Kasumi-1 (cell line): ENCODE measurements at regions not wholly inside any gene's neighbourhood (a gene's known extent, or its start where the extent isn't known, plus 50 kb on each side); places are given as distances from the start of the nearest gene placed in this dataset.
A peak's percentile ranks its signal among the peaks of the same experiment; 100 is the strongest.

Experiments used
- DNase-seq, 2 experiments: peaks; one replicate each; lab custom pipeline; 2025; lab: John Stamatoyannopoulos, UW

- peak in 1 of 2 experiments; percentile 0 for DNase-seq
Observed at GRCh38 chr16:79497606-79498350, 102.8 kb downstream of the MAF start.

GRCh38 chr16:79493911-79494310 lies 106.6 kb downstream of the MAF start:
- no peak for DNase-seq

- no peak for DNase-seq
Observed at GRCh38 chr16:79492036-79492435, 108.5 kb downstream of the MAF start.

- no peak for DNase-seq
Observed at GRCh38 chr16:79485020-79485419, 115.5 kb downstream of the MAF start.

- no peak for DNase-seq
Observed at GRCh38 chr16:79484237-79484636, 116.3 kb downstream of the MAF start.

DNA sequence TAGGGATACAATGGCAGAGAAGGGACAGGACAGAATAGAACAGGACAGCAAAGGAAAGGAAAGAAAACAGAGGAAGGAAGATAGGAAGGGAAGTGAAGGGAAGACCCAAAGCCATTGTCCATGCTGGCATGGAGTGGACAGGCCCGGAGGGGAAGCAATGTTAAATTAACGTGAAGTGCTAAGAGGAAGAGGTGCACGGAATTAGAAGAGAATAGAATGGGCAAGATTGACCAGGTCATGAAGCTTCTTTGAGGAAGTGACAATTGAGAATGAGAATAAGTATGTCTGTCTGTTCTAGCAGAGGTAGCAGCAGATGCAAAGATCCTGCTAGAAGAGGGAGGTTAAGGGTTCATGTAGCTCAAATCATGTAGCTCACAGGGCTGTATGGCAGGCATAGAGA lies 117.2 kb downstream of the MAF start:
- DNase-seq, result no peak

DNA sequence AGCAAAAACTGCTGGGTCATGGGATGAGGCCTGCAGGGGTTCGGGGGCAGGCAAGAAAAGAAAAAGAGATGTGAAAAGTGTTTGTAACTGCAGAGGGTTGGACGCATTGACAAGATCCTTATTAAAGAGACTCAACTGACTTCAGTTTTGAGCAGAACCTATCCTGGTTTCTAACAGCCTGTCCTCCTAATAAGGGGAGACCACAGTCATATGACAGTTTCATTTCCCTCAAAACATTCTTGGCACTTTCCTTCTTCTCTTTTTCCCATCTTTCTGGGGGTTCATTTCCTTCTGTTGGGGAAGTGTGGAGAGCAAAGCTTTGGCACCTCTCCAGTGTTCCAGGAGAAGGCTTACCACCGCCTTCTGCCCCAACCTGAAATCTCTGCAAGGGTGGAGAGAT lies 118.5 kb downstream of the MAF start:
- DNase-seq, result no peak

DNA sequence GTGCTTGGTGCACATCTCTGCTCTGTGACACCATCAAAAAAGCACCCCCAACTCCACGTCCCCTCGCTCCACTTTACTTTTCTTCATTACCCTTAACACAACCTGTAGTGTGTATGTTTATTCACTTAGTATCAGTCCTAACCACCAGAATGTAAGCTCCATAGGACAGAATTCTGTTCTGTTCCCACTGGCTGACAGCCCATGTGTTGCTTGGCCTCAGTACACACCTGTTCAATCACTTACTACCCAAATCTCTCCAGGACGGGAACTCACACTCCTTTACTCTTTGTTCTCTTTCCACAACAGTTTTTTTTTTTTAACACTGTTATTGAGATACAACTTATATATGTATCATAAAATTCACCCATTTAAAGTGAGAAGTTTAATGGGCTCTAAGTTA lies 119.6 kb downstream of the MAF start:
- no peak for DNase-seq

DNA sequence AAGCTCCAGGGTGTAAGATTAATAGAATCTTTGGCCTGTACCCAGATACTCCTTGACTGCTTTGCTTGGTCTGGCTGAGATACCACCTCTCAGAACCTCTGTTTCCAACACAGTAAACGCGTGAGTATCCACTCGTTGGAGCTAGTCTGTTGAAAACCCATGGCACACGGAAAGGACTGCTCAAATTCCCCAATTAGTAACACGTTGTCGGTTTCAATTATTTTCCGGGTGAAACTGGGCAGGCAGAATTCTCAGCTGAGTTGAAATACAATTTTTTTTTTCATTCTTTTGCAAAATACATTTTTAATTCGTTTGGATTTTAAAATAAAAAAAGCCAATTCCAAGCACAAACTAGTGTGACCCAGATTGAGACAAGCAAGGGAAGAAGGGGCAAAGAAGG lies 120.5 kb downstream of the MAF start:
- DNase-seq, result no peak

GRCh38 chr16:79476580-79476979 lies 124.0 kb downstream of the MAF start:
- DNase-seq, result no peak

DNA sequence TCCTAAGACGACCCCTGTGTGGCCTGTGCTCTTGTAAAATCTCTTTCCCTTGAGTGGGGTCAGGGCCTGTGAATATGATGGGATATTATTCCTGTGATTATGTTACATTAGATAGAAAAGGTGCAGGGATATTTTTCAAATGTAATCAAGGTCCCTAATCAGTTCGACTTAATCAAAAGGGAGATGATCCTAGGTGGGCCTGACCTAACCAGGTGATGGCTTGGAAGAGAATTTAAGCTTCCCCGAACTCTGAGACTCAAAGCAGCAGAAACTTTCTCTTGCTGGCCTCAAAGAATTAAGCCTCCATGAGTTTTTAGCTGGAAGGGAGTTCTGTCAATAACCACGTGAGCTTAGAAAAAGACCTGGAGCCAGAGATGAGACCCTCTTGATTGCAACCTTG lies 124.7 kb downstream of the MAF start:
- DNase-seq, result no peak

DNA sequence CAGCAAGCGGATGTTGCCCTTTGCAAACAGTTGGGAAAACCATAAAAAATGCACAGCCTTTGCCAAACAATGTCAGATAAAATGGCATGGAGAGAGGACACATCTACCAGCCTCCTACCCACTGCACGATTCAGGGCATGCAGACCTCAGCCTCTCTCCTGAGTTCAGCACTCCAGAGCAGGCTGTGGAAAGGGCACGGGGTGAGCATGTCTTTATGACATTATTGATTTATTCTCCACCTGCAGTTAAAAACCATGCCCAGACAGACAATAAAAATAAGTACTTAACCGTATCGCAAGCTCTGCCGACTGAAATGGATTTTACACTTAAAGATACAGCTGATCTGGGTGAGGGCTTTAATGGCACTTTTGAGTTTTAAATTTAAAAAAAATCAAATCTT lies 127.1 kb downstream of the MAF start:
- DNase-seq, result no peak

- DNase-seq, result no peak
Observed at GRCh38 chr16:79472426-79472825, 128.1 kb downstream of the MAF start.

- no peak for DNase-seq
Observed at GRCh38 chr16:79469999-79470398, 130.5 kb downstream of the MAF start.

GRCh38 chr16:79468631-79469030 lies 131.9 kb downstream of the MAF start:
- DNase-seq, result no peak

DNA sequence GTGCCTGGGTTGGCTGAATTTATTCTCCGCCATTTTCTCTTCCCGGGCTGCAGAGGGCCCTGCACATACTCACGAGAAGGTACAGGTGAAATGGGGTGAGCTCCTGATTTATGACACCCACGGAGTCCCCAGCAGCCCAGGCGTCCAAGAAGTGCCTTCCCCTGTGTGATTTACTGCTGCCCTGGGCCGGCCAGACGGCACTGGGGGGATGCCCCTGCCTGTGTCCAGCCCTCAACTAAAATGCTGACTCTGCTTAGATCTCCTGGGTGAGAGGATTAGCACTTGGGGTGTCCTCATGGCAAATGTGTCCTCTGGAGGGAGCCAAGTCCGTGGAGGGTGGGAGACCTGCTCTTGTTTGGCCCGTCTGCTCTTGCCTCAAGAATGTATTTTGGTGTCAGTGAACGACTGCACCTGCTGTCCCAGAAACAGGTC lies 132.4 kb downstream of the MAF start:
- DNase-seq, result no peak

GRCh38 chr16:79466111-79466510 lies 134.4 kb downstream of the MAF start:
- DNase-seq, result no peak

DNA sequence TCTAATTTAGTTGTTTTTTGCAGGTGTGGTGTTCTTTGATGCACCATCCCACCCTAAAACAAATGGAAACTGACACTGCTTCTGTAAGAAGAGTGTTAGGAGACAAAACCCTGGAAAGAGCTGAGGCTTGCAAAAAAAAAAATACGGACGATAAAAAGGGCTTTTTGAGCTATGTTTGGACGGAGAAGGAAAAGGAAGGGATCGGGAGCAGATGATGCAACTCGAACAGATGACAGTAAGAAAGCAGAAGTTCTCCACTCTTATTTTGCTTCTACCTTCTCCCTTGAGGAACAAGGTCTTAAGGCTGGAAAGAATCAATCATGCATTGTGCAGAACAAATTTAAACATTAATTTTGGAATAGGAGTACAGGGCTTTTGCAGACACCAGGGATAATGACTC lies 136.7 kb downstream of the MAF start:
- peak; percentile 65 to 70 for DNase-seq

DNA sequence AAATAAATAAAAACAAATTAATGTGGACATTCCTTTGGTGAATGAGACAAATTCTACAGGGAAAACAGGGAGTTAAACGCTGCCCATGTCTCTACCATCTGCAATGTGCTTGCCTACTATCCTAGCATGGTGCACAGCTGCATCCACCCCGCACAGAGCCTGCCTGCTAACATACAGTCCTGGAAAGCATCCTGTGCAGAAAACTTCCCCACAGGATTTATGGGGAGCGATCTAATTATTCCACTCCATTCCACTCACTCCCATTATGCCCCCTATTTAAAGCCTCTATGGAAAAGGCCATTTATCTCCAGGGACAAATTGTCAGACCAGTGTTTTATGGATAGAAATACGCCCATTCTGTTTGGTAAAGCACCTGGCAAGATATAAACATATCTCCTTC lies 144.5 kb downstream of the MAF start:
- DNase-seq, result no peak

- no peak for DNase-seq
Observed at GRCh38 chr16:79452671-79453070, 147.9 kb downstream of the MAF start.

DNA sequence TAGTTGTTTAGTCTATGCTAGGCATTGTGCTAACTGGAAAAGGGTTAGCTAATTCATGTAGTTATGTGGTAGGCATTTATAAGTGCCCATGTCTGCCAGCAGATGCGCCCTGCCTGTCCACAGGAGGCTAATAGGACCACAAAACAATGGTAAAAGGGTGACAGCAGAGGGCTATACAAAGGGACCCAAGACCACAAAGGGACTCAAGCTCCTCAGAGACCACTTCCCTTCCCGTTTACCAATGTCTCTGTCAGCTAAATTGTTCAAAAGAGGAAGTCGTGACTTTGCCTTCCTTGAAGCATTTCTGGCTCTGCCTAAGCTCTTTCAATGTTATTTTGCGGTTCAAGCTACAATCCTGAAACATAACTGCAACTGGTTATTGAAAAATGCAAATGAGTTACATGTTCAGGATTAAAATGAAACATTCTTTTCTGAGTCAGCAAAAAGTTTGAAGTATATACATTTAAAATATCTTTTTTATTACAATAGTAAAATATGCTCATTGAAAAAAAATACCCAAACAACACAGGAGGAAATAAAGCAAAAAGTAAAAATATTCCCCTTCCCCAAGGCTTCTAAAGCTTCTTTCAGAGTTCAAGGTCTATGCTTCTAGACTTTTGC lies 149.2 kb downstream of the MAF start:
- DNase-seq, result peak; percentile 96 to 97

DNA sequence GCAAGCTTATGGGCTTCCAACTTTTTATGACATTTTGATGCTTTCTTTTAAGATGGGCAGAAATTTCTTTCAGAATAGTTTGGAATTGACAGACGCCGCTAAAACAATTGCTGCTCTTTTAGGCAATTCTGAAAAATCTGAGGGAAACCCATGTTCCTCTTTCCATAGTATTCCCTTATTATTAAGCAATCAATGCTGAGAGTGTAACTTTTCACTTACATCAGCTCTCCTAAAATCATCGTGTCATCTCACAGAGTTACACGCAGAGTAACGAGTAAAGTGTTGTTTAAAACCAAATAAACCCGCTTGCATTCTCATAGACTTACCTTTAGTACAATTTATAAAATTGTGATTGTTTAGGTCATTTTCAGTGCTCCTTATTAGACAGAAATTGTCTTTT lies 150.6 kb downstream of the MAF start:
- DNase-seq, result no peak

DNA sequence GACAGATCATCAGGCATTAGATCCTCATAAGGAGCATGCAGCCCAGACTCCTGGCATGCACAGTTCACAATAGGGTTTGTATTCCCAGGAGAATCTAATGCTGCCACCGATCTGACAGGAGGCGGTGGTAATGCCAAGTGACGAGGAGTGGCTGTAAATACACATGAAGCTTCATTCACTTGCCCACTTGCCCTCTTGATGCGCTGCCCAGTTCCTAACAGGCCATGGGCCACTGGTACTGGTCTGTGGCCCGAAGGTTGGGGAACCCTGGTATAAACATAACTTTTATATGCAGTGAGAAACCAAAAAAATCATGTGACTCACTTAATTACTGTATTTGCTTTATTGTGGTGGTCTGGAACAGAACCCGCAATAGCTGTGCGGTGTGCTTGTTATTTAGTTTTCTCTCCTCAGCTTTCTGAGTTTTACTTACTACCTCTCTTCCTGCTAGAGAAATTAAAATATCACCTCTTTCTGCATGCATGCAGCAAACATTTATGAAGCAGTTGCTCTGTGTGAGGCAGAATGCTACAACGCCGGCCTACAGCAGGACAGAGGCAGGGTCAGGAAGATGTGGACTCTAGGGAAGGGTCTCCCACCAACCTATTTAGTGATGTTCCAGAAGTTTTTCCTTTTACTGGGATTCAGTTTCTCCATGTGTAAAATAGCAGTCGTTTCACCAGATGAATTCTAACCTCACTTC lies 151.3 kb downstream of the MAF start:
- DNase-seq, result no peak
